RWPE2 (cell line): ENCODE measurements at regions not wholly inside any gene's neighbourhood (a gene's known extent, or its start where the extent isn't known, plus 50 kb on each side); places are given as distances from the start of the nearest gene placed in this dataset.

ENCODE experiments used
- ATAC-seq: fragments of 200-7000 bp; cut with Tn5 transposase; 3 replicates; pipeline ENCODE4 v1.9.1; 2021; ENCODE audit warnings: low read depth
- DNase-seq: peaks from one replicate; pipeline ENCODE4 v3.0.0-alpha.2; 2020; ENCODE audit warnings: low spot score
- H3K27ac ChIP-seq: fragments of 450-650 bp; 2 replicates; pipeline ENCODE4 v1.5.1; 2017; ENCODE audit warnings: mild to moderate bottlenecking; ENCODE audit not compliant: poor library complexity, severe bottlenecking
- H3K27me3 ChIP-seq: fragments of 250-450 bp; sonication (Bioruptor Pico); 2 replicates; pipeline ENCODE4 v1.5.1; 2021; ENCODE audit warnings: mild to moderate bottlenecking, moderate library complexity; ENCODE audit not compliant: insufficient read depth, poor library complexity, severe bottlenecking
- H3K36me3 ChIP-seq: fragments of 250-450 bp; sonication (Bioruptor Pico); 2 replicates; pipeline ENCODE4 v1.5.1; 2020; ENCODE audit warnings: low read depth, mild to moderate bottlenecking, moderate library complexity
- H3K4me1 ChIP-seq: fragments of 250-450 bp; sonication (Bioruptor Pico); 2 replicates; pipeline ENCODE4 v1.5.1; 2021; ENCODE audit warnings: mild to moderate bottlenecking, moderate library complexity; ENCODE audit not compliant: insufficient read depth, poor library complexity, severe bottlenecking
- H3K4me3 ChIP-seq: fragments of 250-450 bp; sonication (Bioruptor Pico); 2 replicates; pipeline ENCODE4 v1.5.1; 2021; ENCODE audit warnings: mild to moderate bottlenecking, moderate library complexity; ENCODE audit not compliant: severe bottlenecking
- H3K9me3 ChIP-seq: fragments of 250-450 bp; sonication (Bioruptor Pico); 2 replicates; pipeline ENCODE4 v1.5.1; 2021; ENCODE audit warnings: mild to moderate bottlenecking, moderate library complexity; ENCODE audit not compliant: severe bottlenecking
- CTCF ChIP-seq: fragments of 450-650 bp; IDR thresholded peaks from one replicate; pipeline ENCODE4 v1.5.1; 2017; ENCODE audit warnings: mild to moderate bottlenecking, moderate library complexity; ENCODE audit not compliant: poor library complexity, severe bottlenecking

GRCh38 chr9:95756986-95757385 is 118.5 kb upstream of the ERCC6L2 start:
- ATAC-seq (peak; percentile 68), DNase-seq (no peak)
- H3K36me3 ChIP-seq: no peaks in the 10 kb centered on the region
- H3K27ac ChIP-seq: no peak overlapping the region
- H3K4me3 ChIP-seq: no peak overlapping the region
- H3K9me3 ChIP-seq: no peaks in the 10 kb centered on the region
- peaks cover 1% of the 10 kb centered on the region for H3K27me3 ChIP-seq
- peaks cover 3% of the 10 kb centered on the region for H3K4me1 ChIP-seq
- TF ChIP-seq CTCF: no peak

- no peak for TF ChIP-seq CTCF
- Histone ChIP-seq H3K4me1 (peaks cover 3% of the 10 kb centered on the region), H3K9me3 (no peaks in the 10 kb centered on the region), H3K36me3 (no peaks in the 10 kb centered on the region), H3K4me3 (no peak overlapping the region), H3K27me3 (peaks cover 2% of the 10 kb centered on the region), H3K27ac (no peak overlapping the region)
- no peak for DNase-seq
- no peak for ATAC-seq
Measured at GRCh38 chr9:95756101-95756500, 119.4 kb upstream of the ERCC6L2 start.

- ATAC-seq: no peak
- H3K27ac ChIP-seq: no peak overlapping the region
- no peak for TF ChIP-seq CTCF
Measured at GRCh38 chr9:95755421-95755730, 120.1 kb upstream of the ERCC6L2 start.

GRCh38 chr9:95754533-95755420 is 120.7 kb upstream of the ERCC6L2 start:
- H3K4me1 ChIP-seq: peaks cover 3% of the 10 kb centered on the region
- no peaks in the 10 kb centered on the region for H3K9me3 ChIP-seq
- H3K27me3 ChIP-seq: peaks cover 2% of the 10 kb centered on the region
- ATAC-seq: no peak
- no peak for TF ChIP-seq CTCF
- H3K27ac ChIP-seq: no peak overlapping the region
- DNase-seq: no peak
- no peaks in the 10 kb centered on the region for H3K36me3 ChIP-seq
- no peak overlapping the region for H3K4me3 ChIP-seq

More at GRCh38 chr9:95755421-95755730, 120.1 kb upstream of the ERCC6L2 start:
- Histone ChIP-seq H3K4me1 (peaks cover 3% of the 10 kb centered on the region), H3K36me3 (no peaks in the 10 kb centered on the region), H3K27me3 (peaks cover 2% of the 10 kb centered on the region), H3K9me3 (no peaks in the 10 kb centered on the region), H3K4me3 (no peak overlapping the region)
- DNase-seq: no peak
